K562 (cell line): ENCODE measurements at regions not wholly inside any gene's neighbourhood (a gene's known extent, or its start where the extent isn't known, plus 50 kb on each side); places are given as distances from the start of the nearest gene placed in this dataset.

Experiments used
- ARNT ChIP-seq, 2 experiments: fragments of 450-650 bp; IDR thresholded peaks; 2 replicates each; pipeline ENCODE4 v1.6.1; 2016; ENCODE audit warnings: mild to moderate bottlenecking in 1 of 2
- DPF2 ChIP-seq: fragments of 450-650 bp; IDR thresholded peaks from 2 replicates; pipeline ENCODE4 v1.6.1; 2016
- HDAC1 ChIP-seq, 2 experiments: fragments of 450-650 bp; IDR thresholded peaks; 2 replicates each; pipeline ENCODE4 v1.6.1; 2016 to 2017; ENCODE audit warnings: inconsistent platforms in 1 of 2, mild to moderate bottlenecking in 1 of 2, moderate library complexity in 1 of 2
- MAFG ChIP-seq: fragments of 450-650 bp; conservative IDR thresholded peaks from 2 replicates; pipeline ENCODE4 v1.6.1; 2016; ENCODE audit warnings: missing genetic modification characterization, missing compliant biosample characterization
- NBN ChIP-seq: fragments of 450-650 bp; IDR thresholded peaks from 2 replicates; pipeline ENCODE4 v1.6.1; 2016; ENCODE audit warnings: low read depth, mild to moderate bottlenecking
- NCOA1 ChIP-seq: fragments of 450-650 bp; IDR thresholded peaks from 2 replicates; pipeline ENCODE4 v1.6.1; 2016; ENCODE audit warnings: low read depth
- NFATC3 ChIP-seq: fragments of 450-650 bp; IDR thresholded peaks from 2 replicates; pipeline ENCODE4 v1.6.1; 2017; ENCODE audit warnings: mild to moderate bottlenecking
- NFE2L1 ChIP-seq: fragments of 450-650 bp; IDR thresholded peaks from 2 replicates; pipeline ENCODE4 v1.6.1; 2016; ENCODE audit warnings: missing genetic modification characterization, low read depth, mild to moderate bottlenecking, missing compliant biosample characterization, moderate library complexity, borderline replicate concordance
- PHF20 ChIP-seq: fragments of 450-650 bp; IDR thresholded peaks from 2 replicates; pipeline ENCODE4 v1.6.1; 2018; ENCODE audit not compliant: partially characterized antibody
- POLR2H ChIP-seq: IDR thresholded peaks from 2 replicates; pipeline ENCODE4 v1.6.1; 2016; ENCODE audit warnings: missing genetic modification characterization, low read depth, mild to moderate bottlenecking, control low read depth, missing compliant biosample characterization, moderate library complexity
- PTRF ChIP-seq: fragments of 450-650 bp; IDR thresholded peaks from 2 replicates; pipeline ENCODE4 v1.6.1; 2016; ENCODE audit warnings: mild to moderate bottlenecking, missing genetic modification characterization, missing compliant biosample characterization
- PTTG1 ChIP-seq: fragments of 450-650 bp; IDR thresholded peaks from 2 replicates; pipeline ENCODE4 v1.6.1; 2016; ENCODE audit warnings: low read depth, mild to moderate bottlenecking, missing genetic modification characterization, missing compliant biosample characterization
- SRF ChIP-seq, 2 experiments: fragments of 250-450, 450-650 bp in 1 of 2; sonication (Bioruptor Pico) in 1 of 2; sonication (generic) in 1 of 2; formaldehyde crosslinking; IDR thresholded peaks; 2 replicates each; pipeline versions ENCODE4 v1.5.0 to v1.5.1; 2020 to 2022; ENCODE audit warnings: mild to moderate bottlenecking in 1 of 2, missing genetic modification reagents in 1 of 2
- SRSF9 ChIP-seq: fragments of 200-400 bp; formaldehyde crosslinking; IDR thresholded peaks from 2 replicates; pipeline ENCODE4 v1.6.1; 2017; ENCODE audit warnings: low read depth, low read length, borderline replicate concordance
- TARDBP ChIP-seq: fragments of 450-650 bp; IDR thresholded peaks from 2 replicates; pipeline ENCODE4 v1.6.1; 2016
- ZNF551 ChIP-seq: fragments of 250-450 bp; sonication (Bioruptor Pico); IDR thresholded peaks from 2 replicates; pipeline ENCODE4 v1.5.0; 2021; ENCODE audit warnings: mild to moderate bottlenecking, moderate library complexity
- ZNF583 ChIP-seq: fragments of 250-450 bp; sonication (Bioruptor Pico); IDR thresholded peaks from 2 replicates; pipeline ENCODE4 v1.4.0; 2020
- ZNF764 ChIP-seq: fragments of 250-450 bp; sonication (Bioruptor Pico); IDR thresholded peaks from 2 replicates; pipeline ENCODE4 v1.4.0; 2020; ENCODE audit warnings: low read depth, mild to moderate bottlenecking, moderate library complexity
- TF ChIP-seq, protein P1 (sequence below): sonication (generic); formaldehyde crosslinking; IDR thresholded peaks from 2 replicates; pipeline ENCODE4 v1.4.0; 2020; ENCODE audit warnings: mild to moderate bottlenecking, missing genetic modification reagents
- TF ChIP-seq, protein P2 (sequence below): sonication (generic); formaldehyde crosslinking; IDR thresholded peaks from 2 replicates; pipeline ENCODE4 v1.8.0; 2023; ENCODE audit warnings: mild to moderate bottlenecking, missing genetic modification reagents
- TF ChIP-seq, protein P3 (sequence below), 3 experiments: fragments of 200-800 bp in 1 of 3; fragments of 250-450 bp in 1 of 3; fragments of 450-650 bp in 1 of 3; sonication (Bioruptor Pico) in 1 of 3; sonication (Bioruptor generic) in 1 of 3; formaldehyde crosslinking in 1 of 3; IDR thresholded peaks; 2 replicates each; pipeline versions ENCODE4 v1.6.1 to v1.8.0; 2016 to 2022; ENCODE audit warnings: mild to moderate bottlenecking in 2 of 3, missing genetic modification characterization in 2 of 3, missing compliant biosample characterization in 1 of 3, moderate library complexity in 1 of 3
- TF ChIP-seq, protein P4 (sequence below): fragments of 450-650 bp; IDR thresholded peaks from 2 replicates; pipeline ENCODE4 v1.6.1; 2018; ENCODE audit warnings: mild to moderate bottlenecking, low read depth; ENCODE audit not compliant: partially characterized antibody

DNA sequence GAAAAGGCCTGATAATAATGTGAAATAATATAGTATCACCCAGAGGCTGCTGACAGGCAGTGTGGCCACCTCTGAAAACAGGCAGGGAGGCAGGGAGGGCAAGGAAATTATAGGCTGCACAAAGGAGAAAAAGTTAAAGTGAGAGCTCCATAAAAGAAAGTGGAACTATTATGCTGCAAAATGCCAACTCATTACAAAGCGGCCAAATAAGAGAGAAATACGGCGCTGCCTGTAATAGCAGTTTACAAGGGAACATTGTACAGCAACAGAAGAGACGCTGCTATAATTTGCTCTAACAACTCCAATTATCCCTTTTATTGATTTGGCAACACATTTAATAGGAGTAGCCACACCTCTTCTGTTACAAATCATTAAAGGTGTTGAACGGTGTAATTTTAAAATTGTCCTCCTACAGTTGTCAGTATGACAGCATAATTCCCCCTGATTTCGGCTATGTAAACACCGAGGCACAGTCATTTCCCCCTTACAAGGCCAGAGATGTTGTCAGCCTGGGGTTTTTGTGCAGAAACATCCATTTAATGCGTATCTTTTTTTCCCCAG is 120.3 kb downstream of the MRM1 start (continued):
- TF ChIP-seq, protein P1, sequence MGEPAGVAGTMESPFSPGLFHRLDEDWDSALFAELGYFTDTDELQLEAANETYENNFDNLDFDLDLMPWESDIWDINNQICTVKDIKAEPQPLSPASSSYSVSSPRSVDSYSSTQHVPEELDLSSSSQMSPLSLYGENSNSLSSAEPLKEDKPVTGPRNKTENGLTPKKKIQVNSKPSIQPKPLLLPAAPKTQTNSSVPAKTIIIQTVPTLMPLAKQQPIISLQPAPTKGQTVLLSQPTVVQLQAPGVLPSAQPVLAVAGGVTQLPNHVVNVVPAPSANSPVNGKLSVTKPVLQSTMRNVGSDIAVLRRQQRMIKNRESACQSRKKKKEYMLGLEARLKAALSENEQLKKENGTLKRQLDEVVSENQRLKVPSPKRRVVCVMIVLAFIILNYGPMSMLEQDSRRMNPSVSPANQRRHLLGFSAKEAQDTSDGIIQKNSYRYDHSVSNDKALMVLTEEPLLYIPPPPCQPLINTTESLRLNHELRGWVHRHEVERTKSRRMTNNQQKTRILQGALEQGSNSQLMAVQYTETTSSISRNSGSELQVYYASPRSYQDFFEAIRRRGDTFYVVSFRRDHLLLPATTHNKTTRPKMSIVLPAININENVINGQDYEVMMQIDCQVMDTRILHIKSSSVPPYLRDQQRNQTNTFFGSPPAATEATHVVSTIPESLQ (CRISPR knock-in tag): no peak
- TF ChIP-seq PTRF: 0 out of 2 replicates have a peak, but pooled peaks have one; percentile 10
- no peak for TF ChIP-seq ZNF583 (CRISPR knock-in tag)
- TF ChIP-seq SRF (CRISPR knock-in tag; IDR thresholded peaks at IDR 0.05): 0 out of 4 replicates have a peak, but pooled peaks of 1 of the 2 experiments have one; percentile 2
- no peak for TF ChIP-seq NFE2L1 (tag)
- TF ChIP-seq HDAC1 (IDR thresholded peaks at IDR 0.05): no peak
- no peak; the same call in 1 of the 2 replicates for TF ChIP-seq NCOA1
- 0 out of 4 replicates have a peak, but pooled peaks of 1 of the 2 experiments have one; percentile 47 for TF ChIP-seq ARNT (IDR thresholded peaks at IDR 0.05)
- TF ChIP-seq, protein P2, sequence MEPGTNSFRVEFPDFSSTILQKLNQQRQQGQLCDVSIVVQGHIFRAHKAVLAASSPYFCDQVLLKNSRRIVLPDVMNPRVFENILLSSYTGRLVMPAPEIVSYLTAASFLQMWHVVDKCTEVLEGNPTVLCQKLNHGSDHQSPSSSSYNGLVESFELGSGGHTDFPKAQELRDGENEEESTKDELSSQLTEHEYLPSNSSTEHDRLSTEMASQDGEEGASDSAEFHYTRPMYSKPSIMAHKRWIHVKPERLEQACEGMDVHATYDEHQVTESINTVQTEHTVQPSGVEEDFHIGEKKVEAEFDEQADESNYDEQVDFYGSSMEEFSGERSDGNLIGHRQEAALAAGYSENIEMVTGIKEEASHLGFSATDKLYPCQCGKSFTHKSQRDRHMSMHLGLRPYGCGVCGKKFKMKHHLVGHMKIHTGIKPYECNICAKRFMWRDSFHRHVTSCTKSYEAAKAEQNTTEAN (CRISPR knock-in tag): no peak
- peak; percentile 80 for TF ChIP-seq DPF2
- TF ChIP-seq ZNF551 (CRISPR knock-in tag): no peak
- TF ChIP-seq POLR2H (tag): no peak
- TF ChIP-seq MAFG (tag): 0 out of 2 replicates have a peak, but pooled peaks have one; percentile 41
- TF ChIP-seq TARDBP: no peak
- TF ChIP-seq PHF20: no peak
- no peak for TF ChIP-seq ZNF764 (CRISPR knock-in tag)
- TF ChIP-seq, protein P3, sequence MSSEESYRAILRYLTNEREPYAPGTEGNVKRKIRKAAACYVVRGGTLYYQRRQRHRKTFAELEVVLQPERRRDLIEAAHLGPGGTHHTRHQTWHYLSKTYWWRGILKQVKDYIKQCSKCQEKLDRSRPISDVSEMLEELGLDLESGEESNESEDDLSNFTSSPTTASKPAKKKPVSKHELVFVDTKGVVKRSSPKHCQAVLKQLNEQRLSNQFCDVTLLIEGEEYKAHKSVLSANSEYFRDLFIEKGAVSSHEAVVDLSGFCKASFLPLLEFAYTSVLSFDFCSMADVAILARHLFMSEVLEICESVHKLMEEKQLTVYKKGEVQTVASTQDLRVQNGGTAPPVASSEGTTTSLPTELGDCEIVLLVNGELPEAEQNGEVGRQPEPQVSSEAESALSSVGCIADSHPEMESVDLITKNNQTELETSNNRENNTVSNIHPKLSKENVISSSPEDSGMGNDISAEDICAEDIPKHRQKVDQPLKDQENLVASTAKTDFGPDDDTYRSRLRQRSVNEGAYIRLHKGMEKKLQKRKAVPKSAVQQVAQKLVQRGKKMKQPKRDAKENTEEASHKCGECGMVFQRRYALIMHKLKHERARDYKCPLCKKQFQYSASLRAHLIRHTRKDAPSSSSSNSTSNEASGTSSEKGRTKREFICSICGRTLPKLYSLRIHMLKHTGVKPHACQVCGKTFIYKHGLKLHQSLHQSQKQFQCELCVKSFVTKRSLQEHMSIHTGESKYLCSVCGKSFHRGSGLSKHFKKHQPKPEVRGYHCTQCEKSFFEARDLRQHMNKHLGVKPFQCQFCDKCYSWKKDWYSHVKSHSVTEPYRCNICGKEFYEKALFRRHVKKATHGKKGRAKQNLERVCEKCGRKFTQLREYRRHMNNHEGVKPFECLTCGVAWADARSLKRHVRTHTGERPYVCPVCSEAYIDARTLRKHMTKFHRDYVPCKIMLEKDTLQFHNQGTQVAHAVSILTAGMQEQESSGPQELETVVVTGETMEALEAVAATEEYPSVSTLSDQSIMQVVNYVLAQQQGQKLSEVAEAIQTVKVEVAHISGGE (CRISPR knock-in tag; IDR thresholded peaks at IDR 0.05): no peak
- no peak for TF ChIP-seq SRSF9
- TF ChIP-seq NBN: peak; percentile 48; the same call in 1 of the 2 replicates
- TF ChIP-seq PTTG1: no peak
- no peak for TF ChIP-seq NFATC3
- TF ChIP-seq, protein P4, sequence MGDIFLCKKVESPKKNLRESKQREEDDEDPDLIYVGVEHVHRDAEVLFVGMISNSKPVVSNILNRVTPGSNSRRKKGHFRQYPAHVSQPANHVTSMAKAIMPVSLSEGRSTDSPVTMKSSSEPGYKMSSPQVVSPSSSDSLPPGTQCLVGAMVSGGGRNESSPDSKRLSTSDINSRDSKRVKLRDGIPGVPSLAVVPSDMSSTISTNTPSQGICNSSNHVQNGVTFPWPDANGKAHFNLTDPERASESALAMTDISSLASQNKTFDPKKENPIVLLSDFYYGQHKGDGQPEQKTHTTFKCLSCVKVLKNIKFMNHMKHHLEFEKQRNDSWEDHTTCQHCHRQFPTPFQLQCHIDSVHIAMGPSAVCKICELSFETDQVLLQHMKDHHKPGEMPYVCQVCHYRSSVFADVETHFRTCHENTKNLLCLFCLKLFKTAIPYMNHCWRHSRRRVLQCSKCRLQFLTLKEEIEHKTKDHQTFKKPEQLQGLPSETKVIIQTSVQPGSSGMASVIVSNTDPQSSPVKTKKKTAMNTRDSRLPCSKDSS: no peak
